Esophagus squamous epithelium (tissue), 4 donors: ENCODE measurements at regions not wholly inside any gene's neighbourhood (a gene's known extent, or its start where the extent isn't known, plus 50 kb on each side); places are given as distances from the start of the nearest gene placed in this dataset.
"Not testable (repeated sequence)": the region's sequence is repeated elsewhere in the genome, so short reads cannot be mapped to it uniquely, and the experiment has no call there.

Experiments used
- POLR2A ChIP-seq, 4 donors: fragments of 450-650 bp; IDR thresholded peaks; one replicate each; pipeline ENCODE4 v1.6.1; 2017; ENCODE audit warnings: antibody characterized with exemption in 4 of 4, mild to moderate bottlenecking in 4 of 4, moderate library complexity in 3 of 4
- TF ChIP-seq, protein P1 (sequence below), 6 experiments: fragments of 450-650 bp in 4 of 6; fragments of 200-600 bp in 2 of 6; sonication (generic) in 2 of 6; IDR thresholded peaks; one replicate each; pipeline ENCODE4 v1.5.1; 2016 to 2019; ENCODE audit warnings: antibody characterized with exemption in 6 of 6, mild to moderate bottlenecking in 4 of 6, moderate library complexity in 4 of 6

DNA sequence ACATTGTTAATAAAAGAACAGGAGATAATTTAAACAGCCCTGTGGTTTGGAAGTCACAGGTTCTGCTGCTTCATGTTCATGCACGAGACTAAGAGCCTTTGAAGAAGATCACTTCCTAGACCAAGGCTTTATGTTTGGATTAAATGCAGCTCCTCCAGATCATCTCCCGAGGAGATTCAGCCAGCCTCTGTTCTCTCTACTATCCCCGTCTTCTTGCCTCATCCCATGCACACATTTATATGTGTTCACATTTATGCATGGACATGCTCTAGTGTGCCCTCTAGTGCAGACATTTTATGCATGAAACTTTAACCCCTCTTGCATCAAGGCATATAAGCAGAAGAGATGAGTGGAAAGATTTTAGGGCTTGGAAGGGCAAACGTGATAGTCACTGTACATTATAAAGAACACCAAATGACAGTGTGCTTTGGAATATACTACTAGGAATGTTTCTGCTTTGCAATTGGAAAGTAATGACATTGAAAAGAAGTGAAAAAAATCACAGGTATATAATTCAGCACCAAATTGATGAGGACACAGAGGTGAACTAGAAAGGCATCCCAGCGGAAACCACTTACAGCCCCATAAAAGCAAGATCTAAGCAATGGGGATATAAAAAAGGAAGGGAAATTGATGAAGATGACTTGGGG is 271.5 kb upstream of the PLGLB2 start:
- TF ChIP-seq POLR2A (IDR thresholded peaks at IDR 0.05) = not testable (repeated sequence)
- TF ChIP-seq, protein P1, sequence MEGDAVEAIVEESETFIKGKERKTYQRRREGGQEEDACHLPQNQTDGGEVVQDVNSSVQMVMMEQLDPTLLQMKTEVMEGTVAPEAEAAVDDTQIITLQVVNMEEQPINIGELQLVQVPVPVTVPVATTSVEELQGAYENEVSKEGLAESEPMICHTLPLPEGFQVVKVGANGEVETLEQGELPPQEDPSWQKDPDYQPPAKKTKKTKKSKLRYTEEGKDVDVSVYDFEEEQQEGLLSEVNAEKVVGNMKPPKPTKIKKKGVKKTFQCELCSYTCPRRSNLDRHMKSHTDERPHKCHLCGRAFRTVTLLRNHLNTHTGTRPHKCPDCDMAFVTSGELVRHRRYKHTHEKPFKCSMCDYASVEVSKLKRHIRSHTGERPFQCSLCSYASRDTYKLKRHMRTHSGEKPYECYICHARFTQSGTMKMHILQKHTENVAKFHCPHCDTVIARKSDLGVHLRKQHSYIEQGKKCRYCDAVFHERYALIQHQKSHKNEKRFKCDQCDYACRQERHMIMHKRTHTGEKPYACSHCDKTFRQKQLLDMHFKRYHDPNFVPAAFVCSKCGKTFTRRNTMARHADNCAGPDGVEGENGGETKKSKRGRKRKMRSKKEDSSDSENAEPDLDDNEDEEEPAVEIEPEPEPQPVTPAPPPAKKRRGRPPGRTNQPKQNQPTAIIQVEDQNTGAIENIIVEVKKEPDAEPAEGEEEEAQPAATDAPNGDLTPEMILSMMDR (IDR thresholded peaks at IDR 0.05) = not testable (repeated sequence)
